ENCODE measurements at regions not wholly inside any gene's neighbourhood (a gene's known extent, or its start where the extent isn't known, plus 50 kb on each side); places are given as distances from the start of the nearest gene placed in this dataset.

- TF ChIP-seq, protein P1, sequence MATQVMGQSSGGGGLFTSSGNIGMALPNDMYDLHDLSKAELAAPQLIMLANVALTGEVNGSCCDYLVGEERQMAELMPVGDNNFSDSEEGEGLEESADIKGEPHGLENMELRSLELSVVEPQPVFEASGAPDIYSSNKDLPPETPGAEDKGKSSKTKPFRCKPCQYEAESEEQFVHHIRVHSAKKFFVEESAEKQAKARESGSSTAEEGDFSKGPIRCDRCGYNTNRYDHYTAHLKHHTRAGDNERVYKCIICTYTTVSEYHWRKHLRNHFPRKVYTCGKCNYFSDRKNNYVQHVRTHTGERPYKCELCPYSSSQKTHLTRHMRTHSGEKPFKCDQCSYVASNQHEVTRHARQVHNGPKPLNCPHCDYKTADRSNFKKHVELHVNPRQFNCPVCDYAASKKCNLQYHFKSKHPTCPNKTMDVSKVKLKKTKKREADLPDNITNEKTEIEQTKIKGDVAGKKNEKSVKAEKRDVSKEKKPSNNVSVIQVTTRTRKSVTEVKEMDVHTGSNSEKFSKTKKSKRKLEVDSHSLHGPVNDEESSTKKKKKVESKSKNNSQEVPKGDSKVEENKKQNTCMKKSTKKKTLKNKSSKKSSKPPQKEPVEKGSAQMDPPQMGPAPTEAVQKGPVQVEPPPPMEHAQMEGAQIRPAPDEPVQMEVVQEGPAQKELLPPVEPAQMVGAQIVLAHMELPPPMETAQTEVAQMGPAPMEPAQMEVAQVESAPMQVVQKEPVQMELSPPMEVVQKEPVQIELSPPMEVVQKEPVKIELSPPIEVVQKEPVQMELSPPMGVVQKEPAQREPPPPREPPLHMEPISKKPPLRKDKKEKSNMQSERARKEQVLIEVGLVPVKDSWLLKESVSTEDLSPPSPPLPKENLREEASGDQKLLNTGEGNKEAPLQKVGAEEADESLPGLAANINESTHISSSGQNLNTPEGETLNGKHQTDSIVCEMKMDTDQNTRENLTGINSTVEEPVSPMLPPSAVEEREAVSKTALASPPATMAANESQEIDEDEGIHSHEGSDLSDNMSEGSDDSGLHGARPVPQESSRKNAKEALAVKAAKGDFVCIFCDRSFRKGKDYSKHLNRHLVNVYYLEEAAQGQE (IDR thresholded peaks at IDR 0.05; ENCODE audit: low read depth) = no peak
- TF ChIP-seq FOSL1 (IDR thresholded peaks at IDR 0.05; ENCODE audit: low read depth) (no peak), EZH2 (IDR thresholded peaks at IDR 0.05) (no peak)
- TF ChIP-seq, protein P2, sequence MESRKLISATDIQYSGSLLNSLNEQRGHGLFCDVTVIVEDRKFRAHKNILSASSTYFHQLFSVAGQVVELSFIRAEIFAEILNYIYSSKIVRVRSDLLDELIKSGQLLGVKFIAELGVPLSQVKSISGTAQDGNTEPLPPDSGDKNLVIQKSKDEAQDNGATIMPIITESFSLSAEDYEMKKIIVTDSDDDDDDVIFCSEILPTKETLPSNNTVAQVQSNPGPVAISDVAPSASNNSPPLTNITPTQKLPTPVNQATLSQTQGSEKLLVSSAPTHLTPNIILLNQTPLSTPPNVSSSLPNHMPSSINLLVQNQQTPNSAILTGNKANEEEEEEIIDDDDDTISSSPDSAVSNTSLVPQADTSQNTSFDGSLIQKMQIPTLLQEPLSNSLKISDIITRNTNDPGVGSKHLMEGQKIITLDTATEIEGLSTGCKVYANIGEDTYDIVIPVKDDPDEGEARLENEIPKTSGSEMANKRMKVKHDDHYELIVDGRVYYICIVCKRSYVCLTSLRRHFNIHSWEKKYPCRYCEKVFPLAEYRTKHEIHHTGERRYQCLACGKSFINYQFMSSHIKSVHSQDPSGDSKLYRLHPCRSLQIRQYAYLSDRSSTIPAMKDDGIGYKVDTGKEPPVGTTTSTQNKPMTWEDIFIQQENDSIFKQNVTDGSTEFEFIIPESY (IDR thresholded peaks at IDR 0.05; ENCODE audit: extremely low read depth, insufficient replicate concordance, low read length) = no peak
Observed at GRCh38 chr6:2523061-2523460, 227.7 kb downstream of the MYLK4 start (continued).

DNA sequence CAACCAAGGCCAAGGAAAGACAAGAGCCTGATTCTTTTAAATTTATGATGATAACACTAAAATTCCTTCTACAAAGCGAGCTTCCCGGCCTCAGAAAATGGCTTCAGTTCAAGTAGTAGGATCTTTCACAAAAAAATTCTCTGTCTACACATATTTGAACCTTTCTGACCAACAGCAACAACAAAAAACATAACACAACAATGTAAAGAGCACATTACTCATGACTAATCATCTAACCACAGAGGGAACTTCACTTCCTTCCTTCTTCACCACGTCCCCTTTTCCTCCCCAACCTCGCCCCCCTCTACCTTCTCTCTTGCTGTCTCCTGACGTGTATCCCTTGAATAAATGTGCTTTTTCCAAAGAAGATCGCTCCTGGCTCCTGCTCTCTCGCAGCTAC lies 228.2 kb downstream of the MYLK4 start:
- Histone ChIP-seq H3K4me1 (ENCODE audit: control insufficient read depth in 1 of 2, insufficient read depth in 2 of 2, low read length in 2 of 2) (no peaks in the 10 kb centered on the region), H3K9me3 (ENCODE audit: control insufficient read depth in 1 of 2, insufficient read depth in 1 of 2, low read depth in 1 of 2, low read length in 2 of 2) (peaks cover 13 to 16% of the 10 kb centered on the region in 2 experiments; a peak in 3 of 4 replicates), H3K9me2 (ENCODE audit: insufficient read depth) (no peaks in the 10 kb centered on the region), H2AFZ (ENCODE audit: low read depth, low read length, poor library complexity, severe bottlenecking) (no peak overlapping the region), H3K36me3 (ENCODE audit: control insufficient read depth in 1 of 2, insufficient read depth in 2 of 2, low read length in 2 of 2) (no peaks in the 10 kb centered on the region), H3K4me3 (replicated peaks in 1 of 2; ENCODE audit: low read depth in 1 of 2, low read length in 2 of 2) (no peak overlapping the region), H4K20me1 (ENCODE audit: insufficient read depth) (no peaks in the 10 kb centered on the region), H3K27ac (ENCODE audit: low read depth, low read length) (no peak overlapping the region), H3K9ac (ENCODE audit: low read length) (no peak overlapping the region), H3K4me2 (ENCODE audit: low read length) (no peak overlapping the region), H3K27me3 (ENCODE audit: insufficient read depth, low read length) (no peaks in the 10 kb centered on the region), H3K79me2 (ENCODE audit: insufficient read depth, low read length) (no peaks in the 10 kb centered on the region)
- no peak for TF ChIP-seq FOSL1 (IDR thresholded peaks at IDR 0.05; ENCODE audit: low read depth)
- TF ChIP-seq EZH2phosphoT487 (IDR thresholded peaks at IDR 0.05; ENCODE audit: borderline replicate concordance) = no peak
- no peak for TF ChIP-seq RAD21 (IDR thresholded peaks at IDR 0.05; ENCODE audit: low read depth)
- no peak for TF ChIP-seq ELF1 (IDR thresholded peaks at IDR 0.05; ENCODE audit: borderline replicate concordance, low read depth)
- TF ChIP-seq SP1 (IDR thresholded peaks at IDR 0.05; ENCODE audit: low read depth) = no peak
- no peak for TF ChIP-seq YY1 (IDR thresholded peaks at IDR 0.05; ENCODE audit: extremely low read depth, insufficient replicate concordance, low read depth, low read length)
- TF ChIP-seq, protein P2 (IDR thresholded peaks at IDR 0.05; ENCODE audit: extremely low read depth, insufficient replicate concordance, low read length) = no peak
- no peak for TF ChIP-seq CEBPB (IDR thresholded peaks at IDR 0.05; ENCODE audit: low read depth)
- TF ChIP-seq ATF3 (IDR thresholded peaks at IDR 0.05) = no peak
- TF ChIP-seq SRF (IDR thresholded peaks at IDR 0.05; ENCODE audit: low read depth) = no peak
- TF ChIP-seq MAX (IDR thresholded peaks at IDR 0.05) = no peak
- no peak for TF ChIP-seq SIN3A (IDR thresholded peaks at IDR 0.05; ENCODE audit: low read depth)
- no peak for TF ChIP-seq POLR2A (IDR thresholded peaks at IDR 0.05; ENCODE audit: borderline replicate concordance, extremely low read depth, insufficient read depth, insufficient read length)
- no peak for TF ChIP-seq ZNF274 (IDR thresholded peaks at IDR 0.05; ENCODE audit: low read depth, low read length)
- POLR2A ChIA-PET = no interaction called here
- RAD21 ChIA-PET (ENCODE audit: low non-redundant PET in 1 of 2, low total read pairs in 2 of 2, uncharacterized antibody in 2 of 2, unreplicated experiment in 2 of 2) = no interaction called here
- no TSS peak for BruUV-seq (replicated peaks)
- CTCF ChIA-PET = no interaction called here
- DNase-seq (ENCODE audit: low read depth, low spot score) = no peak
- no peak for ATAC-seq
- intact Hi-C loops (cut with micrococcal nuclease) = no loop called here

Measured in HCT116 (cell line).